ENCODE measurements at regions not wholly inside any gene's neighbourhood (a gene's known extent, or its start where the extent isn't known, plus 50 kb on each side); places are given as distances from the start of the nearest gene placed in this dataset.

DNA sequence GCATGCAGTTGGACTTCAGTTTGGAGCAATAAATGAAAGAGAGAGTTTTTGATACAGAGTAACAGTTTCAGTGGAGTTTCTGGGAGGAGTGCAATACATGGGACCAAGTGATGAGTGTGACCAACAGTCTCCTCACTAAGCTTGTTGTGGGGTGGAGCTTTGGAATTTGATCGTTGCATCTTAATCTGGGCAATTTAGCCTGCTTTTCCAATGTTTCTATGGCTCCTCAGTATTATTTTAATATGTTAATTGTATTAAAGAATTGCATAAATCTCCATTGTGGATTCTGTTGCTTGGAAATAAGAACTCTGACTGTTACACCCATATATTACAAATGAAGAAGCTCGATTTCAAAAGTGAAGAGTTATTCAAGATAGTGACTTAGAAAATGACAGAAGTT lies 446.6 kb upstream of the LRATD1 start:
- no peaks in the 10 kb centered on the region for H3K4me1 Mint-ChIP-seq
- peaks cover 4% of the 10 kb centered on the region for H3K9me3 Mint-ChIP-seq
- ATAC-seq, result no peak
- H3K27me3 Mint-ChIP-seq, result no peaks in the 10 kb centered on the region
- no peak overlapping the region for H3K27ac Mint-ChIP-seq
- H3K4me3 Mint-ChIP-seq, result no peak overlapping the region
- no peaks in the 10 kb centered on the region for H3K36me3 Mint-ChIP-seq

DNA sequence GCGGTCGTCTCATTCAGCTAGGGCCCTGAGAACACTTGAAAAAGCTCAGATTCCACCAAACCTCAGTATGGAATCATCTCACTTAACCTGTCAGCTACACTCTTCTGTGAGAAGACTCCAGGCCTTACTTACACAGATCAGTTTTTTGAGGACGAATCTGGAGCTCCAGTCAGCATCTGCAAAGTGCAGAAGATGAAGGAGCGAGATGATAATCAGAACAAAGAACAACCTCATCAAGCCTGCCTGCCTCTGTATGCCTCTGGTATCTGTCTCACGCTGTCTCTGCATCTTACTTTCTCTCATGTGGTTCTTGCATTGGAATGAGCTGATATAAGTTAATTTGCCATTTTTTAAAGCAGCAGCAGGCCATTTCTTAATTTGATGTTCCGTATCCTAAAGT lies 444.1 kb upstream of the LRATD1 start:
- H3K4me3 Mint-ChIP-seq, result no peak overlapping the region
- H3K36me3 Mint-ChIP-seq, result no peaks in the 10 kb centered on the region
- H3K9me3 Mint-ChIP-seq, result peaks cover 4% of the 10 kb centered on the region
- no peaks in the 10 kb centered on the region for H3K4me1 Mint-ChIP-seq
- ATAC-seq, result no peak
- no peaks in the 10 kb centered on the region for H3K27me3 Mint-ChIP-seq
- no peak overlapping the region for H3K27ac Mint-ChIP-seq

DNA sequence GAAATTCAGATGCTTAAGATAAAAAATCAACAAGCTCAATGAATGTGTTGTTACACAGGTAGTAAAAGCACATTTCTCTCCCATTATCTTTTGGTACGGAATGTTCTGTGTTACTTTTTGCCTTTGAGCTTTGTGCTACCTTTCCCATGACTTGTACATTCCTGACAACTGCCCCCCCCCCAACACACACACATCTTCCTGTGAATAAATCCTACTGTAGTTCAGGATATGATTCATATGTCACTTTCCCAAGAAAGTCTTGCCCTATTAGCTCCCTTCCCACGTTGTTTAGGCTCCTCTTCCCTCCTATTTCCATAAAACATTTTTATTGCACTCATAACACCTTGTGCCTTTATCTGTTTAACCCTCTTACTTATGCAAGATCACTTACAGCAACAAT lies 442.6 kb upstream of the LRATD1 start:
- Mint-ChIP-seq H3K27me3 (no peaks in the 10 kb centered on the region), H3K4me1 (no peaks in the 10 kb centered on the region), H3K36me3 (no peaks in the 10 kb centered on the region), H3K9me3 (peaks cover 4% of the 10 kb centered on the region), H3K4me3 (no peak overlapping the region), H3K27ac (no peak overlapping the region)
- ATAC-seq, result no peak

DNA sequence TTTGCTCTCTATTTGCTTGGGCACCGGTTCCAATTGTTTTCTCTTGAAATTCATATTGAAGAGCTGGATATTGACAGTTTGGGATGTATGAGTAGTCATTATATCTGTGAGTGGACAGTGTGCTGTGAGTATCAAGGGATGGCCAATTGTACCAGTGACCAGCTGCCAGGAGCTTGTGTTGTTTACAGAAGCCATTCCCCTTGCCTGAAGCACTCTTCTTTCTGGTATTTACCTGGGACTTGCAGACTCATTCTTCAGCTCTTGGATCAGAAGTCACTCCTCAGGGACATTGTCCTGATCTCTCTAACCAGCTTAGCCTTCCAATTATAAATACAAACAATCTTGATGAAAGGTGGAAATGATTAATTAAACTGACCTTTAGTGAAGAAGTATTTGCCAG lies 438.3 kb upstream of the LRATD1 start:
- Mint-ChIP-seq H3K36me3 (no peaks in the 10 kb centered on the region), H3K4me1 (no peaks in the 10 kb centered on the region), H3K27ac (no peak overlapping the region), H3K9me3 (peaks cover under 1% of the 10 kb centered on the region), H3K4me3 (no peak overlapping the region), H3K27me3 (no peaks in the 10 kb centered on the region)
- no peak for ATAC-seq

DNA sequence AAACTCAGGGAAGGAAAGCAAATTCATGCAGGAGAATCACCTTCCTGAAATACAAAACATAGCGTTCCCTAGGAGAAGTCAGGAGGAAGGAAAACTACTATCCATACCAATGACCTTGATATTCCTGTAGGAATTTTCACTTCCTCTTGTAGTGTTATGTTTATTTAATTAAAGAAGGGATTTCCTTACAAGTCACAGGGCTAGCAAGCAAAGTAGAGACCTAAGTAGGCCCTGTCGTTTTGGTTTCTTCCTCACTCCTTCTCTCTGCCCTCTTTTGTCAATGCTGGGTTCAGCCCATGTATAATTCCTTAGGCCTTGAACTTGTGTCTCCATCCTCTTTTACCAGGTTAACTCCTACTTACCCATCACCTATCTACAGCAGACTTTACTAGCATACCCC lies 435.2 kb upstream of the LRATD1 start:
- Mint-ChIP-seq H3K9me3 (peaks cover 4% of the 10 kb centered on the region), H3K36me3 (no peaks in the 10 kb centered on the region), H3K4me1 (no peaks in the 10 kb centered on the region), H3K27ac (no peak overlapping the region), H3K27me3 (no peaks in the 10 kb centered on the region), H3K4me3 (no peak overlapping the region)
- ATAC-seq, result no peak

DNA sequence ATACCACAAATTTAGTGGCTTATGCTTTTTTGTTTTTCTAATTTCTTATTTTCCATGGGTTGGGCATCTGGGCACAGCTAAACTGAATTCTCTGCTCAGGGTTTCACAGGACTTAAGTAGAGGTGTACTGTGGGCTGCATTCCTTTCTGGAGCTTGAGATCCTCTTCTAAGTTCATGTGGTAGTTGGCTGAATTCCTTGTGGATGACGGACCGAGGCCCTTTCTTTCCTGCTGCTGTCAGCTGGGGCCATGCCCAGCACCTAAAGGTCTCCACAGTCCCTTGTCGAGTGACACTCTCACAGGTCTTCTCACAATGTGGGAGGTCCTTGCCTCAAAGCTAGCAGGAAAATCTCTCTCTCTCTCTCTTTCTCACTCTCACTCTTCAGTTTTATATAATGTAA lies 433.5 kb upstream of the LRATD1 start:
- peaks cover 4% of the 10 kb centered on the region for H3K9me3 Mint-ChIP-seq
- H3K27ac Mint-ChIP-seq, result no peak overlapping the region
- H3K27me3 Mint-ChIP-seq, result no peaks in the 10 kb centered on the region
- no peaks in the 10 kb centered on the region for H3K36me3 Mint-ChIP-seq
- H3K4me3 Mint-ChIP-seq, result no peak overlapping the region
- no peak for ATAC-seq
- no peaks in the 10 kb centered on the region for H3K4me1 Mint-ChIP-seq

DNA sequence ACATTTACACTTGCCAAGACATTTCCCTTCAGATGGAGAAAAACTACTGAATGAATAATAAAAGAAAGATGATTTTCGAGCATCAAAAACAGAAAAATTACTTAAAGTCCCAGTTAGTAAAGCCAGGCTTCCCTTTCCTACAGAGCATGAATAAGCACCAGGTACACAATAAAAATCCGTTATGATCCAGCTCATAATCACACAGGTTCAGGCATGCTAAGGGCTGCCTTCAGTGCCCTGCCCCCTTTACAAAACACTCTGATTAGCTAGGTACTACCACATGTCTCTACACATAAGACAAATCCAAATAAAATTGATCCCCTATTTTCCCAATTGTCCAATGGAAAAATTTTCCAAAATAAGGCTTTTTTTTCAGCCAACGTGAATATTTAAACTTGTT lies 413.2 kb upstream of the LRATD1 start:
- Mint-ChIP-seq H3K36me3 (no peaks in the 10 kb centered on the region), H3K27ac (no peak overlapping the region), H3K4me3 (no peak overlapping the region), H3K4me1 (no peaks in the 10 kb centered on the region), H3K27me3 (no peaks in the 10 kb centered on the region), H3K9me3 (no peaks in the 10 kb centered on the region)
- ATAC-seq, result no peak

DNA sequence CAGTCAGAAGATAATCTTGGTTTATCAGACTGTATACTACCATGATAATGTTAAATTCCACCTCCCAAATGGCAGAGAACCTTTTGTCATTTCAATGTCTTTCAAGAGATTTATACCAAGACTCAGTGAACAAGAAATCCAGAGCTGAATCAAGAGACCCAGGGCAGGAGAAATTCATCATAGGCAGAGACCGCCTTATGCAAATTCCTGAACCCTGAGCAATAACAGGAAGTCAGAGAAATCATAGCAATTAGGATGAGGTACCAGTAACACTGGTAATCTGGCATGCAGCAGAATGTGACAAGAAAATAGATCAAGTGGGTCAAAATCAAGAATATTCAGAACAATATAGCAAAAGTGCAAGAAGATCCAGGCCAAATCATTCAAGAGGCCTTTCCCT lies 412.4 kb upstream of the LRATD1 start:
- no peak overlapping the region for H3K27ac Mint-ChIP-seq
- H3K27me3 Mint-ChIP-seq, result no peaks in the 10 kb centered on the region
- no peak for ATAC-seq
- no peaks in the 10 kb centered on the region for H3K9me3 Mint-ChIP-seq
- H3K36me3 Mint-ChIP-seq, result no peaks in the 10 kb centered on the region
- H3K4me1 Mint-ChIP-seq, result no peaks in the 10 kb centered on the region
- no peak overlapping the region for H3K4me3 Mint-ChIP-seq

DNA sequence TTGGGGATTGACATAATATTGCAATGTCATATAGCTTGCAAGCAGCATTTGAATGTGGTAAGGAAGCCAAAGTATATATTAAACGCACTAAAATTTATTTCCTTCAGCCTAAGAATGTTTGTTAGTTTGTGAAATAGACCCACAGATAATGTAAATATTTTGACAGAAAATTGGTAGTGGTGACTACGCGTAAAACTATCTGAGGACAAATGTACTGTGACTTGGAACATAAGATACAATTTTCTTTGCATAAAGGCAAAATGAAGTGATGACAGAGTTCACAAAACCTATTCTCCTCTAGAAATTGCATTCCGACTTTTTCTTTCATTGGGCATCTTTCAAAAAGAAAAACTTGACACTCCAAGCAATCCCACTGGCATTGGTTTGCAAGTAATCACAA lies 411.1 kb upstream of the LRATD1 start:
- Mint-ChIP-seq H3K9me3 (no peaks in the 10 kb centered on the region), H3K4me1 (no peaks in the 10 kb centered on the region), H3K27ac (no peak overlapping the region), H3K27me3 (no peaks in the 10 kb centered on the region), H3K4me3 (no peak overlapping the region), H3K36me3 (no peaks in the 10 kb centered on the region)
- no peak for ATAC-seq

DNA sequence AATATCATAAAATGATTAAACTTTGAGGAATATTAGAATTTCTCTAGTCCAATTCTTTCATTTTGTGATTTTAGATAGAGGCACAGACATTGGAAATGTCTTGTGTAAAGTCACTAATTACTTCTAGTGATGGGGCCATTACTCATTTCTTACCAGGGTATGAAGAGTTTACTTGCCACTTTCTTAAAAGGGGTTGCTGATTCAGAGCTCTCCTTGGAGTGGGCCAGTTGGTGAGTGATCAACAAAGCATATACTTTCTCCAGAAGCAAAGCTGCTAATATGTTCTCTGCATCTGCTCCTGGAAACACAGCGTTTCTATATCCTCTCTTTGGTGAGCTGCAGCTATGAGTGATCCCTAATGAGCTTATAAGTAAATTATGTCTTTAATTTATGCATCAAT lies 408.9 kb upstream of the LRATD1 start:
- Mint-ChIP-seq H3K36me3 (no peaks in the 10 kb centered on the region), H3K4me1 (no peaks in the 10 kb centered on the region), H3K9me3 (peaks cover 3% of the 10 kb centered on the region), H3K27ac (no peak overlapping the region), H3K4me3 (no peak overlapping the region), H3K27me3 (no peaks in the 10 kb centered on the region)
- no peak for ATAC-seq

DNA sequence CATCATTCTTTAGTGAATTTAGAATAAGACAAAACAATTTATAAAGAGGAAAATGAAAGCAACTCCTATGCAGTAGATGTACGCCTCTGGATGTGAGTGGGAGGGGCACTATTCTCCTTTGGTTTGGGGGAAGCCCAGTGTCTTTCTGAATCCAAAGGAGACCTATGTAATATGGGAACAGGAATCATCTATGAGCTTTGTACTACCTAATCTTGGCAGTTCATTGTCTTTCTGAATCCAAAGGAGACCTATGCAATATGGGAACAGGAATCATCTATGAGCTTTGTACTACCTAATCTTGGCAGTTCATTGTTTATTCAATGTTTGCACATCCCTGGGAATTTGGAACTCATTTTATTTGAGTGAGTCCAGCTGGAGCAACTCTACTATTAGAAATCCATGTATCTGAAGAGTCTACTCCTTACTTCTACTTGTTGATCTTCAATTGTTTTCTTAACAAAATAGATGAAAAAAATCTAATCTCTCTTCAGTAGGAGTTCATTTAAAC lies 401.1 kb upstream of the LRATD1 start:
- no peak overlapping the region for H3K4me3 Mint-ChIP-seq
- no peaks in the 10 kb centered on the region for H3K4me1 Mint-ChIP-seq
- ATAC-seq, result no peak
- peaks cover 3% of the 10 kb centered on the region for H3K9me3 Mint-ChIP-seq
- H3K27ac Mint-ChIP-seq, result no peak overlapping the region
- H3K27me3 Mint-ChIP-seq, result no peaks in the 10 kb centered on the region
- H3K36me3 Mint-ChIP-seq, result no peaks in the 10 kb centered on the region

DNA sequence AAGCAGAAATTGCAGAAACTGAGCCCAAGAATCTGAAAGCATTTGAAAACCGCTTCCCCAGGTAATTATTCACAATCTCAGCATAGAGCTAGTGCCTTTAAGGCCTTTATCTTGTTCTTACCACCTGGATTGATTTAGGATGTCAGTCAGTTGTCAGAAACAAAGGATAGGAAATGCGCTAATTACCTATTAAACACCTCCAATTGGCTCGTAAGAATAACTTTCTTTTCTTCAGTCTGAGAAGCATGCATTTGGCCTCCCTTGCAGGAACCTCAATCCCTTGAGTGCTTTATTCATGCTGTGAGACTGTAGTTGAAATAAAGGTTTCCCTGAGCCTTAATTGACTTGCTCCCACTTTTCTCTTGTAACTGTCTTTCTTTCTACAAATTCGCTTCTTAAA lies 400.3 kb upstream of the LRATD1 start:
- Mint-ChIP-seq H3K27ac (no peak overlapping the region), H3K27me3 (no peaks in the 10 kb centered on the region)
- no peak for ATAC-seq

DNA sequence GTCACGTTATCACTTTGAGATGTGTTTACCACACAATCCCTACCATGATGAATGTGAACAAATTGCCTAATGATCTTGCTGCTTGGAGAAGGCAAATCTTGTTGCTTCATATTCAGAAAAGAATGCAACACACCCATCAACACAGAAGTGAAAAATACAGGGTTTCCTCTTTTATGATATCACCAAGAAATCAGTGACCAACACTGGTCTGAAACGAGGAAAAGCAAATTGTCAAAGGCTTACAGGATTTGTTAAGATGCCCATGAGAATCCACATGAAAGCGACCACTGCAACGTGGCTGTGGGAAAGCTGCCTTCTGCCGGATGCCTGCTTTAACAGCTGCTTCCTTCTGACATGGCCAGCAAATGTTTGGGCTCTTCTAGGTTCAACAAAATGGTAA lies 397.6 kb upstream of the LRATD1 start:
- Mint-ChIP-seq H3K9me3 (no peaks in the 10 kb centered on the region), H3K4me3 (no peak overlapping the region), H3K27ac (no peak overlapping the region)

More for the DNA sequence above, 400.3 kb upstream of the LRATD1 start:
- H3K9me3 Mint-ChIP-seq, result peaks cover 3% of the 10 kb centered on the region
- no peaks in the 10 kb centered on the region for H3K4me1 Mint-ChIP-seq
- no peak overlapping the region for H3K4me3 Mint-ChIP-seq
- no peaks in the 10 kb centered on the region for H3K36me3 Mint-ChIP-seq

DNA sequence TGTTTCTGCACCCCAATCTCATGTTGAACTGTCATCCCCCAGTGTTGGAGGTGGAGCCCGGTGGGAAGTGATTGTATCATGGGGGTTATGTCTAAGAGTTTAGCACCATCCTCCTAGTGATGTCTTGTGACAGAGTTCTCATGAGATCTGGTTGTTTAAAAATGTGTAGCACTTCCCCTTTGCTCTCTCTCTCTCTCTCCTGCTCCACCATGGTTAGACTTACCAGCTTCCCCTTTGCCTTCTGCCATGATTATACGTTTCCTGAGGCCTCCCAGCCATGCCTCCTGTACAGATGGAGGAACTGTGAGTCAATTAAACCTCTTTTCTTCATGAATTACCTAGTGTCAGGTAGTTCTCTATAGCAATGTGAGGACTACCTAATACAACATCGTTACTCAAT lies 396.9 kb upstream of the LRATD1 start:
- H3K4me3 Mint-ChIP-seq, result no peak overlapping the region
- H3K36me3 Mint-ChIP-seq, result no peaks in the 10 kb centered on the region
- no peak overlapping the region for H3K27ac Mint-ChIP-seq
- no peaks in the 10 kb centered on the region for H3K27me3 Mint-ChIP-seq
- ATAC-seq, result no peak
- no peaks in the 10 kb centered on the region for H3K4me1 Mint-ChIP-seq
- H3K9me3 Mint-ChIP-seq, result no peaks in the 10 kb centered on the region

More for the DNA sequence above, 397.6 kb upstream of the LRATD1 start:
- ATAC-seq, result no peak
- Mint-ChIP-seq H3K27me3 (no peaks in the 10 kb centered on the region), H3K4me1 (no peaks in the 10 kb centered on the region), H3K36me3 (no peaks in the 10 kb centered on the region)

DNA sequence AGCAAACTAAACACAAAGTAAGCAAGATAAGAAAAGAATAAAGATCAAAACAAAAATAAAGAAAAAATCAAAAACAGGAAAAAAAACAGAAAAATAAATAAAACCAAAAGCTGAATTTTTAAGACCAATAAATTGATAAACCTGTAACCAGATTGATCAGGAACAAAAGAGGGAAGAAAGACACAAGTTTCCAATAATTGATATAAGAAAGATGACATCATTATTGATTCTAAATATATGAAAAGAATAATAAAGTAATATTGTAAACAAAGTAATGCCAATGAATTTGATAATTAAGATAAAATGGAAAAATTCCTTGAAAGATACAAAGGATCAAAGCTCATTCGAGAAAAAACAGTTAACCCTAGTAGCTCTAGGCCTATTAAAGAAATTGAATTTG lies 394.6 kb upstream of the LRATD1 start:
- Mint-ChIP-seq H3K4me1 (no peaks in the 10 kb centered on the region), H3K27ac (no peak overlapping the region), H3K36me3 (no peaks in the 10 kb centered on the region), H3K27me3 (no peaks in the 10 kb centered on the region), H3K9me3 (no peaks in the 10 kb centered on the region), H3K4me3 (no peak overlapping the region)
- ATAC-seq, result no peak

DNA sequence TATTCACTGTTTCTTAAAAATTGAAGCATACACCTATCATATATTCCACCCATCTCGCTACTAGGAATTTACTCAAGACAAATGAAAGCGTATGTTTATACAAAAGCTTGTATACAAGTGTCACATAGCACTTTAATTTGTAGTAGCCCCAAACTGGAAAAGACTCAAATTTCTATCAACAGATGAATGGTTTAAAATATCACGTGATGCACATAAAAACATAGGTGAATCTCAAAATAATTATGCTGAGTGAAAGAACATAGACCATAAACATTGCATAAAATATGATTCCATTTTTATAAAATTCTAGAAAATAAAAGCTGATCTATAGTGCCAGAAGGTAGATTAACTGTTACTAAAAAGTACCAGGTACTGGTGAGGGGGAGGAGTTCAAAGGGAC lies 392.9 kb upstream of the LRATD1 start:
- Mint-ChIP-seq H3K36me3 (no peaks in the 10 kb centered on the region), H3K27me3 (no peaks in the 10 kb centered on the region), H3K4me1 (no peaks in the 10 kb centered on the region), H3K4me3 (no peak overlapping the region), H3K27ac (no peak overlapping the region), H3K9me3 (peaks cover 3% of the 10 kb centered on the region)
- ATAC-seq, result no peak

DNA sequence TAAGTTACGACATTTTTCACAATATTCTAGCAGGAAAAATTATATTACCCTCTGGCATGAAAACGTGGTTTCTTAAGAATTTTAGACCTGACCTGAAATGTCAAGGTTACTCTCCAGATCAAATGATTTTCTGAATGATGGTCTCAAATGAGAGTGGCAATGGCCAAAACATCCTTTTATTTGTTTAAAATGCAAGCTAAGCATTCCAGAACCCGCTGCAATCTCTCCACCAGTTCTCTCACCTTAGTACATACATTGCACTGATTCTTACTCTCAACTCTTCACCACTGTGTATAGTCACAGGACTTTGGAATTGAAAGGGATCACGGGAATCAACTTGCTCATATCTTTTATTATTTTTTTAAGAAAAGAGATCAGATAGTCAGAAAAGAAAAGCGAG lies 391.6 kb upstream of the LRATD1 start:
- Mint-ChIP-seq H3K9me3 (peaks cover 3% of the 10 kb centered on the region), H3K27ac (no peak overlapping the region), H3K4me3 (no peak overlapping the region), H3K27me3 (no peaks in the 10 kb centered on the region), H3K36me3 (no peaks in the 10 kb centered on the region), H3K4me1 (no peaks in the 10 kb centered on the region)
- no peak for ATAC-seq

Data from stimulated activated memory B cell treated with anti-CD40 and anti-IgM and Interleukin-4, amounts not matched to agents 10 μg/mL and 1 μg/mL and 100 μg/mL, for 72 hours (primary cell).